Loucy (cell line): ENCODE measurements at regions not wholly inside any gene's neighbourhood (a gene's known extent, or its start where the extent isn't known, plus 50 kb on each side); places are given as distances from the start of the nearest gene placed in this dataset.

ENCODE experiments used
- H2AFZ ChIP-seq: fragments of 200-600 bp; sonication (generic); 2 replicates; pipeline ENCODE4 v1.6.0; 2016; ENCODE audit warnings: antibody characterized with exemption, mild to moderate bottlenecking, low read length, moderate library complexity
- H3F3A ChIP-seq: fragments of 200-600 bp; 2 replicates; pipeline ENCODE4 v1.6.0; 2016; ENCODE audit warnings: antibody characterized with exemption, low read depth, mild to moderate bottlenecking
- H3K27me3 ChIP-seq: fragments of 200-600 bp; sonication (generic); 2 replicates; pipeline ENCODE4 v1.6.1; 2014; ENCODE audit warnings: low read length, mild to moderate bottlenecking; ENCODE audit not compliant: insufficient read depth, poor library complexity, severe bottlenecking
- H3K36me3 ChIP-seq: fragments of 200-600 bp; sonication (generic); 2 replicates; pipeline ENCODE4 v1.6.1; 2016; ENCODE audit warnings: low read length; ENCODE audit not compliant: insufficient read depth
- H3K4me1 ChIP-seq: fragments of 200-600 bp; sonication (generic); 2 replicates; pipeline ENCODE4 v1.5.1; 2014; ENCODE audit warnings: low read length, mild to moderate bottlenecking; ENCODE audit not compliant: insufficient read depth, poor library complexity, severe bottlenecking
- H3K4me2 ChIP-seq: fragments of 200-600 bp; sonication (generic); 2 replicates; pipeline ENCODE4 v1.6.0; 2014; ENCODE audit warnings: antibody characterized with exemption, low read length, low read depth, mild to moderate bottlenecking; ENCODE audit not compliant: poor library complexity, severe bottlenecking
- H3K4me3 ChIP-seq: fragments of 200-600 bp; sonication (generic); 2 replicates; pipeline ENCODE4 v1.5.1; 2014; ENCODE audit warnings: low read length, mild to moderate bottlenecking, mixed read lengths; ENCODE audit not compliant: poor library complexity, severe bottlenecking
- H3K79me2 ChIP-seq: fragments of 200-600 bp; sonication (generic); 2 replicates; pipeline ENCODE4 v1.6.1; 2014; ENCODE audit warnings: low read length; ENCODE audit not compliant: insufficient read depth
- H3K9ac ChIP-seq: fragments of 200-600 bp; sonication (generic); 2 replicates; pipeline ENCODE4 v1.6.0; 2014; ENCODE audit warnings: mild to moderate bottlenecking, low read depth, low read length, moderate library complexity; ENCODE audit not compliant: poor library complexity, severe bottlenecking
- H3K9me2 ChIP-seq: fragments of 200-600 bp; sonication (generic); replicated peaks from 2 replicates; pipeline ENCODE4 v1.6.1; 2016; ENCODE audit warnings: low read depth, low read length, mixed read lengths
- H3K9me3 ChIP-seq: fragments of 200-600 bp; sonication (generic); 2 replicates; pipeline ENCODE4 v1.6.1; 2014; ENCODE audit warnings: mild to moderate bottlenecking, antibody characterized with exemption, low read length, low read depth; ENCODE audit not compliant: insufficient read depth
- H4K20me1 ChIP-seq: fragments of 200-600 bp; sonication (generic); 2 replicates; pipeline ENCODE4 v1.6.0; 2014; ENCODE audit warnings: antibody characterized with exemption, low read length, mild to moderate bottlenecking; ENCODE audit not compliant: insufficient read depth, poor library complexity, severe bottlenecking
- CTCF ChIP-seq: fragments of 200-600 bp; sonication (generic); conservative IDR thresholded peaks from 2 replicates; pipeline ENCODE4 v1.5.1; 2014; ENCODE audit warnings: mild to moderate bottlenecking, antibody characterized with exemption, low read length
- EZH2phosphoT487 ChIP-seq: fragments of 200-600 bp; IDR thresholded peaks from 2 replicates; pipeline ENCODE4 v1.6.1; 2018; ENCODE audit warnings: antibody characterized with exemption, mild to moderate bottlenecking, moderate library complexity, borderline replicate concordance

GRCh38 chr5:17794815-17795214 lies 160.6 kb downstream of the TAF11L14 start:
- TF ChIP-seq CTCF = no peak
- H3K4me3 ChIP-seq = no peak overlapping the region
- no peaks in the 10 kb centered on the region for H3K79me2 ChIP-seq
- no peak overlapping the region for H3K9ac ChIP-seq
- H2AFZ ChIP-seq = no peak overlapping the region
- H3K4me1 ChIP-seq = no peaks in the 10 kb centered on the region
- H3K36me3 ChIP-seq = no peaks in the 10 kb centered on the region
- no peaks in the 10 kb centered on the region for H3K9me3 ChIP-seq
- H3K9me2 ChIP-seq = no peaks in the 10 kb centered on the region
- H3F3A ChIP-seq = no peaks in the 10 kb centered on the region
- H3K4me2 ChIP-seq = no peak overlapping the region
- no peaks in the 10 kb centered on the region for H3K27me3 ChIP-seq
- no peaks in the 10 kb centered on the region for H4K20me1 ChIP-seq

- Histone ChIP-seq H3K79me2 (no peaks in the 10 kb centered on the region), H3K27me3 (no peaks in the 10 kb centered on the region), H3K9ac (no peak overlapping the region), H3K36me3 (no peaks in the 10 kb centered on the region), H3K4me1 (no peaks in the 10 kb centered on the region), H3K9me3 (no peaks in the 10 kb centered on the region), H3K4me3 (no peak overlapping the region), H3F3A (no peaks in the 10 kb centered on the region), H3K4me2 (no peak overlapping the region), H4K20me1 (no peaks in the 10 kb centered on the region), H3K9me2 (no peaks in the 10 kb centered on the region), H2AFZ (no peak overlapping the region)
- TF ChIP-seq CTCF (no peak), EZH2phosphoT487 (no peak)
These were observed 161.9 kb downstream of the TAF11L14 start for GRCh38 chr5:17796142-17796541.

- Histone ChIP-seq H4K20me1 (no peaks in the 10 kb centered on the region), H3K36me3 (no peaks in the 10 kb centered on the region), H3F3A (no peaks in the 10 kb centered on the region), H3K9me3 (no peaks in the 10 kb centered on the region), H3K4me2 (no peak overlapping the region), H3K9me2 (no peaks in the 10 kb centered on the region), H3K27me3 (no peaks in the 10 kb centered on the region), H3K4me3 (no peak overlapping the region), H3K79me2 (no peaks in the 10 kb centered on the region), H3K4me1 (no peaks in the 10 kb centered on the region), H3K9ac (no peak overlapping the region), H2AFZ (no peak overlapping the region)
- TF ChIP-seq CTCF (no peak), EZH2phosphoT487 (no peak)
These were observed 162.6 kb downstream of the TAF11L14 start for GRCh38 chr5:17796757-17797396.
